ENCODE measurements at regions not wholly inside any gene's neighbourhood (a gene's known extent, or its start where the extent isn't known, plus 50 kb on each side); places are given as distances from the start of the nearest gene placed in this dataset.

DNA sequence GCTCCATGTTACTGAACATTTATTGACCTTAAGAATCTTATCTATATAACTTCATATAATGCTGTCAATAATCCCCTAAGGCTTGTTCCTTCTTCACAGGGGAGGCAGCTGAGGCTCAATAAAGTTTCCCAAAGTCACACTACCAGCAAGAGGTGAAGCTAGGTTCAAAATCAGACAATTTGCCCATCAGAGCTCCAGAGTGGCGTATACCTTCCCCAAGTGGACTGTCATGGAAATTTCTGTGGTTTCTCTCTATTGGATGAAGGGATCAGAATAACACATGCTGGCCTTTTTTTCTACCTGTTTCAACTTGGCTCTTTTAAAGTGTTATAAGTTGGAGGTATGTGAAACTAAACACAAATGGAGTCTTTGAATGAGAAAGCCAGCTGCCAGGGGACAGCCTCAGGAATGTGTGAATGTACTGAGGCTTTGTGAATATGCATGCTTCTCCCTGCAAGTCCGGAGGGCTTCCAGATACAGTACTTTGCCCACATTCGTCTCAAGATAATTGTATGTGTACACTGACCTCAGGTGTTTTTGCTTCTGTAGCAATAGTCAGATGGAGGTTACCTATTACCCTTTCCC is 656.3 kb upstream of the CELF2 start:
- intact Hi-C loops (cut with DNase I) = no loop called here
- H3K36me3 ChIP-seq = no peaks in the 10 kb centered on the region
- no peak overlapping the region for H3K4me3 ChIP-seq
- no peaks in the 10 kb centered on the region for H3K27me3 ChIP-seq
- H3K9me3 ChIP-seq = no peaks in the 10 kb centered on the region
- DNase-seq = no peak
- 70 to 79% (median 71%) methylated on average over 3 of the region's 3 CpGs for WGBS, 3 donors
- no peaks in the 10 kb centered on the region for H3K4me1 ChIP-seq (ENCODE audit: insufficient read depth)
- TF ChIP-seq EP300 (IDR thresholded peaks at IDR 0.05) (no peak), POLR2A (IDR thresholded peaks at IDR 0.05) (no peak)
- TF ChIP-seq, protein P1, sequence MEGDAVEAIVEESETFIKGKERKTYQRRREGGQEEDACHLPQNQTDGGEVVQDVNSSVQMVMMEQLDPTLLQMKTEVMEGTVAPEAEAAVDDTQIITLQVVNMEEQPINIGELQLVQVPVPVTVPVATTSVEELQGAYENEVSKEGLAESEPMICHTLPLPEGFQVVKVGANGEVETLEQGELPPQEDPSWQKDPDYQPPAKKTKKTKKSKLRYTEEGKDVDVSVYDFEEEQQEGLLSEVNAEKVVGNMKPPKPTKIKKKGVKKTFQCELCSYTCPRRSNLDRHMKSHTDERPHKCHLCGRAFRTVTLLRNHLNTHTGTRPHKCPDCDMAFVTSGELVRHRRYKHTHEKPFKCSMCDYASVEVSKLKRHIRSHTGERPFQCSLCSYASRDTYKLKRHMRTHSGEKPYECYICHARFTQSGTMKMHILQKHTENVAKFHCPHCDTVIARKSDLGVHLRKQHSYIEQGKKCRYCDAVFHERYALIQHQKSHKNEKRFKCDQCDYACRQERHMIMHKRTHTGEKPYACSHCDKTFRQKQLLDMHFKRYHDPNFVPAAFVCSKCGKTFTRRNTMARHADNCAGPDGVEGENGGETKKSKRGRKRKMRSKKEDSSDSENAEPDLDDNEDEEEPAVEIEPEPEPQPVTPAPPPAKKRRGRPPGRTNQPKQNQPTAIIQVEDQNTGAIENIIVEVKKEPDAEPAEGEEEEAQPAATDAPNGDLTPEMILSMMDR (IDR thresholded peaks at IDR 0.05) = no peak
- H3K27ac ChIP-seq = no peak overlapping the region

DNA sequence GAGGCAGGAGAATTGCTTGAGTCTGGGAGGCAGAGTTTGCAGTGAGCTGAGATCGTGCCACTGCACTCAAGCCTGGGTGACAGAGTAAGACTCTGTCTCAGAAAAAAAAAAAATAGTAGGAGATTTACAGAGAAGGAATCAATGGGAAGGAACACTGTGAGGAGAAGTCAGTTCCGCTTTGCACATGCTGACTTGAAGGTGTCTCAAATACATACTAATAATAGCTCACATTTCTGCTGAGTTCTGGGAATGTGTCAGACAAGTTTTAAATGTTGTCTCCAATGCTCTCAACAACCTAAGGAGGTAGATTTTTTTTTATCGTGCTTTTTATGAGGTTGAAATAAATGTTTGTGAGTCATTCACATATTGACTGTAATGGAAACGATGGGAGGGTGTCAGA is 654.9 kb upstream of the CELF2 start:
- no peak for TF ChIP-seq EP300 (IDR thresholded peaks at IDR 0.05)
- TF ChIP-seq, protein P1 (IDR thresholded peaks at IDR 0.05) = no peak
- no peak for TF ChIP-seq POLR2A (IDR thresholded peaks at IDR 0.05)
- Histone ChIP-seq H3K9me3 (no peaks in the 10 kb centered on the region), H3K4me1 (ENCODE audit: insufficient read depth) (no peaks in the 10 kb centered on the region), H3K4me3 (no peak overlapping the region), H3K36me3 (no peaks in the 10 kb centered on the region), H3K27ac (no peak overlapping the region), H3K27me3 (no peaks in the 10 kb centered on the region)
- WGBS, 3 donors = 88 to 92% (median 91%) methylated on average over 4 of the region's 4 CpGs
- DNase-seq = no peak
- intact Hi-C loops (cut with DNase I) = no loop called here

DNA sequence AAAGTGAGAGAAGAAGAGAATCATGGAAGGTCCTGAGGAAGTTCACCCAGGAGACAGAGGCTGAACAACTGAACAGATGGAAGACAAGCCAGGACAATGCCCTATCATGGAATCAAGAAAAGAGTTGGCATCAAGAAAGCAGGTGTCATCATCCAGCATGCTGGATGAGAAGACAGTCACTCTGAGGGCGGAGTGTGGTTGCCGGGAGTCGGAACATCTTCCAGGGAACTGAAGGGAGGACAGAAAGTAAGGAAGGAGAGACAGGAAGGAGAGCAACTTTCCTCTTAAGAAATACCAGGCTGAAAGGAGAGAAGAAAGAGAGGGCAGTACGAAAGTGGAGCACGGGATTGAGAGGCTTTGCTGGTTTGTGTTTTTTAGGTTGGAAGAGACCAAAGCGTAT is 654.5 kb upstream of the CELF2 start:
- Histone ChIP-seq H3K36me3 (no peaks in the 10 kb centered on the region), H3K9me3 (no peaks in the 10 kb centered on the region), H3K27me3 (no peaks in the 10 kb centered on the region), H3K27ac (no peak overlapping the region), H3K4me3 (no peak overlapping the region), H3K4me1 (ENCODE audit: insufficient read depth) (no peaks in the 10 kb centered on the region)
- TF ChIP-seq, protein P1 (IDR thresholded peaks at IDR 0.05) = no peak
- TF ChIP-seq POLR2A (IDR thresholded peaks at IDR 0.05) (no peak), EP300 (IDR thresholded peaks at IDR 0.05) (no peak)
- WGBS, 3 donors = 93 to 94% (median 94%) methylated on average over 6 of the region's 6 CpGs
- DNase-seq = no peak
- intact Hi-C loops (cut with DNase I) = no loop called here

DNA sequence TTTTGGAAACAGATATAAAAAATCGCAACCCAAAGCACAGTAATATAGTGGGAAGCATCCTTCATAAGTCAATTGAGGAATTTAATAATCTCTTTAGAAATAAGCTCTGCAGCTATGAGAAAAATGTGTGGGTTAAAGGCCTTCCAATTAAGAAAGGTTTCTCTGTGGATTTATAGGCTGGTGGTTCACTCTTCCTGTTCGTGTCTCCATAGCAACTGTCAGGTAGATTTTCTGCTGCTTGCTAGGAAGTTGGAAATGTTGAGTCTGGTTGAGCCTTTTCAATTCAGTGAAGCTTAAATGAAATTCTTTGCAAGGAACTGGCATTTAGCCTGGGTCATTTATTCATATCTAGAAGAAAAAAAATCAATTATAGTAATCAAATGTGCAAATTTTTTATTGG is 652.8 kb upstream of the CELF2 start:
- no peaks in the 10 kb centered on the region for H3K36me3 ChIP-seq
- no peak overlapping the region for H3K27ac ChIP-seq
- H3K4me1 ChIP-seq (ENCODE audit: insufficient read depth) = no peaks in the 10 kb centered on the region
- H3K4me3 ChIP-seq = no peak overlapping the region
- WGBS, 3 donors = 35 to 54% (median 44%) methylated on average over 2 of the region's 2 CpGs
- TF ChIP-seq, protein P1 (IDR thresholded peaks at IDR 0.05) = no peak
- no peak for TF ChIP-seq POLR2A (IDR thresholded peaks at IDR 0.05)
- TF ChIP-seq EP300 (IDR thresholded peaks at IDR 0.05) = no peak
- no peak for DNase-seq
- no peaks in the 10 kb centered on the region for H3K27me3 ChIP-seq
- H3K9me3 ChIP-seq = no peaks in the 10 kb centered on the region
- intact Hi-C loops (cut with DNase I) = no loop called here
